Smooth muscle cell (in vitro differentiated cells): ENCODE measurements at regions not wholly inside any gene's neighbourhood (a gene's known extent, or its start where the extent isn't known, plus 50 kb on each side); places are given as distances from the start of the nearest gene placed in this dataset.

Experiments used
- DNase-seq: peaks from one replicate; lab custom pipeline; 2025; ENCODE audit not compliant: unreplicated experiment; lab: John Stamatoyannopoulos, UW
- H2AFZ ChIP-seq: fragments of 200-600 bp; sonication (generic); 2 replicates; pipeline ENCODE4 v1.6.0; 2016; ENCODE audit warnings: antibody characterized with exemption, low read depth, mild to moderate bottlenecking
- H3F3A ChIP-seq: fragments of 200-600 bp; sonication (generic); 2 replicates; pipeline ENCODE4 v1.6.0; 2017; ENCODE audit warnings: antibody characterized with exemption, low read depth
- H3K27ac ChIP-seq: fragments of 200-600 bp; sonication (generic); 2 replicates; pipeline ENCODE4 v1.5.1; 2016; ENCODE audit warnings: low read depth, mild to moderate bottlenecking
- H3K27me3 ChIP-seq: fragments of 200-600 bp; sonication (generic); 2 replicates; pipeline ENCODE4 v1.6.1; 2016; ENCODE audit warnings: low read depth, mild to moderate bottlenecking
- H3K36me3 ChIP-seq: fragments of 200-600 bp; sonication (generic); 2 replicates; pipeline ENCODE4 v1.5.1; 2016; ENCODE audit warnings: low read depth
- H3K4me1 ChIP-seq: fragments of 200-600 bp; sonication (generic); 2 replicates; pipeline ENCODE4 v1.5.1; 2016; ENCODE audit warnings: low read depth
- H3K4me2 ChIP-seq: fragments of 200-600 bp; sonication (generic); 2 replicates; pipeline ENCODE4 v1.6.0; 2016; ENCODE audit warnings: mild to moderate bottlenecking
- H3K4me3 ChIP-seq: fragments of 200-600 bp; sonication (generic); 2 replicates; pipeline ENCODE4 v1.5.1; 2016; ENCODE audit warnings: mild to moderate bottlenecking
- H3K79me2 ChIP-seq: fragments of 200-600 bp; sonication (generic); 2 replicates; pipeline ENCODE4 v1.6.0; 2016; ENCODE audit warnings: low read depth, mild to moderate bottlenecking
- H3K9ac ChIP-seq: fragments of 200-600 bp; sonication (generic); 2 replicates; pipeline ENCODE4 v1.6.0; 2016; ENCODE audit warnings: low read depth
- H3K9me3 ChIP-seq: fragments of 200-600 bp; sonication (generic); replicated peaks from 2 replicates; pipeline ENCODE4 v1.5.1; 2016; ENCODE audit warnings: low read depth
- H4K20me1 ChIP-seq: fragments of 200-600 bp; sonication (generic); 2 replicates; pipeline ENCODE4 v1.6.0; 2016; ENCODE audit warnings: low read depth
- WGBS: methylation state at CpG from one replicate; pipeline ENCODE4 v1.1.7; 2016; ENCODE audit warnings: low lambda C conversion rate; 5-methylcytosine and 5-hydroxymethylcytosine counted together
- TF ChIP-seq, protein P1 (sequence below): fragments of 200-600 bp; sonication (generic); IDR thresholded peaks from 2 replicates; pipeline ENCODE4 v1.5.1; 2017; ENCODE audit warnings: borderline replicate concordance, mild to moderate bottlenecking, antibody characterized with exemption; ENCODE audit not compliant: insufficient read depth, poor library complexity, severe bottlenecking

DNA sequence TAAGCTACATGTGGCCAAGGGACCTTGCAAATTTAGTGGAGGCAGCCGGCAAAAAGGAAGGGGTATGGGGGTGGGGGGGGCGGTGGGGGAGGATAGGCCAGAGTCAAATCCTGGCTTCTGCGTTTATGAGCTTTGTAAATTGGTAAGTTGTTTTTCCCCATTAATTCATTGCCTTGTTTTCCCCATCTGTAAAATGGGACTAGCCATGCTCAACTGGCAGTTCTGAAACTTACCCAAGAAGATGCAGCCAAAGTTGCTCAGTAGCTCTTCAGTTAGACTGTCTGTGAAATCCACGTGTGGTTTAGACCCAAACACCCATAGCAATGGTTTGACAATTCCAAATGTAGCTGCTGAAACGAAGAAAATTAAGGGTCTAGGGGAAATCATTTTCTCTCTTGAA lies 52.3 kb upstream of the FAM89A start:
- Histone ChIP-seq H3K79me2 (no peaks in the 10 kb centered on the region), H3K4me3 (no peak overlapping the region), H4K20me1 (no peaks in the 10 kb centered on the region), H3K27me3 (peaks cover 48% of the 10 kb centered on the region), H3K36me3 (no peaks in the 10 kb centered on the region), H3K9me3 (no peaks in the 10 kb centered on the region), H3K4me1 (no peaks in the 10 kb centered on the region), H3K9ac (no peak overlapping the region), H3F3A (no peaks in the 10 kb centered on the region), H3K4me2 (no peak overlapping the region), H3K27ac (no peak overlapping the region), H2AFZ (no peak overlapping the region)
- WGBS = 52% methylated on average over 5 of the region's 5 CpGs
- no peak for DNase-seq
- TF ChIP-seq, protein P1, sequence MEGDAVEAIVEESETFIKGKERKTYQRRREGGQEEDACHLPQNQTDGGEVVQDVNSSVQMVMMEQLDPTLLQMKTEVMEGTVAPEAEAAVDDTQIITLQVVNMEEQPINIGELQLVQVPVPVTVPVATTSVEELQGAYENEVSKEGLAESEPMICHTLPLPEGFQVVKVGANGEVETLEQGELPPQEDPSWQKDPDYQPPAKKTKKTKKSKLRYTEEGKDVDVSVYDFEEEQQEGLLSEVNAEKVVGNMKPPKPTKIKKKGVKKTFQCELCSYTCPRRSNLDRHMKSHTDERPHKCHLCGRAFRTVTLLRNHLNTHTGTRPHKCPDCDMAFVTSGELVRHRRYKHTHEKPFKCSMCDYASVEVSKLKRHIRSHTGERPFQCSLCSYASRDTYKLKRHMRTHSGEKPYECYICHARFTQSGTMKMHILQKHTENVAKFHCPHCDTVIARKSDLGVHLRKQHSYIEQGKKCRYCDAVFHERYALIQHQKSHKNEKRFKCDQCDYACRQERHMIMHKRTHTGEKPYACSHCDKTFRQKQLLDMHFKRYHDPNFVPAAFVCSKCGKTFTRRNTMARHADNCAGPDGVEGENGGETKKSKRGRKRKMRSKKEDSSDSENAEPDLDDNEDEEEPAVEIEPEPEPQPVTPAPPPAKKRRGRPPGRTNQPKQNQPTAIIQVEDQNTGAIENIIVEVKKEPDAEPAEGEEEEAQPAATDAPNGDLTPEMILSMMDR = no peak

- Histone ChIP-seq H2AFZ (peak overlapping the region; percentile 58), H3K4me2 (no peak overlapping the region), H3F3A (no peaks in the 10 kb centered on the region), H3K9me3 (no peaks in the 10 kb centered on the region), H3K9ac (no peak overlapping the region), H4K20me1 (no peaks in the 10 kb centered on the region), H3K79me2 (no peaks in the 10 kb centered on the region), H3K4me1 (no peaks in the 10 kb centered on the region), H3K36me3 (no peaks in the 10 kb centered on the region), H3K27me3 (peaks cover 46% of the 10 kb centered on the region), H3K27ac (no peak overlapping the region), H3K4me3 (no peak overlapping the region)
- no peak for DNase-seq
- 33% methylated on average over 13 of the region's 13 CpGs for WGBS
- TF ChIP-seq, protein P1 = peak; percentile 75
Observed at GRCh38 chr1:231091831-231092301, 51.8 kb upstream of the FAM89A start.

DNA sequence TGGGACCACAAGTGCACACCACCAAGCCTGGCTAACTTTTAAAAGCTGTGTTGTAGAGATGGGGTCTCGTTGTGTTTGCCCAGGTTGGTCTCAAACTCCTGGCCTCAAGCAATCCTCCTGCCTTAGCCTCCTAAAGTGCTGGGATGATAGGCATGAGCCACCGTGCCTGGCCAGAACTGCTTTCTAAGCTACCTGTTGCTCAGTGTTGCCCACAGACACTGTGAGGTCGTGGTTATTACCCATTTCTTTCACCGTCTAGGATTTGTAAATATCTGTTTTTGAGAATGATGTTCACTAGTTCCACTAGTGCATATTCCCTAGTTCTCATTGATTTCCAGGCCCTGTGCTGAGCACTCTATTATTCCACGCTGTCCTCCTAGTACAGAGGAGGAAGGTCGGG lies 51.4 kb upstream of the FAM89A start:
- H3K9me3 ChIP-seq = no peaks in the 10 kb centered on the region
- H3K79me2 ChIP-seq = no peaks in the 10 kb centered on the region
- H3K4me1 ChIP-seq = no peaks in the 10 kb centered on the region
- peaks cover 43% of the 10 kb centered on the region for H3K27me3 ChIP-seq
- H3K9ac ChIP-seq = no peak overlapping the region
- WGBS = 71% methylated on average over 6 of the region's 6 CpGs
- H2AFZ ChIP-seq = peak overlapping the region; percentile 58
- TF ChIP-seq, protein P1 = no peak
- no peak for DNase-seq
- no peak overlapping the region for H3K27ac ChIP-seq
- no peak overlapping the region for H3K4me3 ChIP-seq
- H3K4me2 ChIP-seq = no peak overlapping the region
- H4K20me1 ChIP-seq = no peaks in the 10 kb centered on the region
- no peaks in the 10 kb centered on the region for H3F3A ChIP-seq
- no peaks in the 10 kb centered on the region for H3K36me3 ChIP-seq
